Parathyroid adenoma (tissue), 2 donors: ENCODE measurements at regions not wholly inside any gene's neighbourhood (a gene's known extent, or its start where the extent isn't known, plus 50 kb on each side); places are given as distances from the start of the nearest gene placed in this dataset.

Experiments used
- H2AFZ ChIP-seq: fragments of 300-600 bp; sonication (generic); one replicate; pipeline ENCODE4 v1.7.0; 2017; ENCODE audit warnings: antibody characterized with exemption, mild to moderate bottlenecking
- H3K27ac ChIP-seq: fragments of 300-600 bp; sonication (generic); one replicate; pipeline ENCODE4 v1.7.0; 2017
- H3K27me3 ChIP-seq: fragments of 300-600 bp; sonication (generic); one replicate; pipeline ENCODE4 v1.7.0; 2017; ENCODE audit warnings: low read length; ENCODE audit not compliant: control insufficient read depth, insufficient read depth
- H3K36me3 ChIP-seq: fragments of 300-600 bp; sonication (generic); one replicate; pipeline ENCODE4 v1.7.0; 2017; ENCODE audit warnings: low read length; ENCODE audit not compliant: control insufficient read depth, insufficient read depth
- H3K4me1 ChIP-seq: fragments of 300-600 bp; sonication (generic); one replicate; pipeline ENCODE4 v1.7.0; 2017; ENCODE audit warnings: control low read depth
- H3K4me2 ChIP-seq: fragments of 300-600 bp; sonication (generic); one replicate; pipeline ENCODE4 v1.7.0; 2017; ENCODE audit warnings: low read length
- H3K4me3 ChIP-seq: fragments of 300-600 bp; sonication (generic); one replicate; pipeline ENCODE4 v1.7.0; 2017; ENCODE audit warnings: low read depth, low read length
- H3K79me2 ChIP-seq: fragments of 300-600 bp; sonication (generic); one replicate; pipeline ENCODE4 v1.7.0; 2017; ENCODE audit warnings: control low read depth
- H3K9ac ChIP-seq: fragments of 300-600 bp; sonication (generic); one replicate; pipeline ENCODE4 v1.7.0; 2017; ENCODE audit warnings: mild to moderate bottlenecking
- H3K9me3 ChIP-seq: fragments of 300-600 bp; sonication (generic); one replicate; pipeline ENCODE4 v1.7.0; 2017; ENCODE audit warnings: low read length; ENCODE audit not compliant: control insufficient read depth
- TF ChIP-seq, protein P1 (sequence below): fragments of 300-600 bp; sonication (generic); IDR thresholded peaks from one replicate; pipeline ENCODE4 v1.7.0; 2017; ENCODE audit warnings: antibody characterized with exemption, mild to moderate bottlenecking
- donor health status: primary hyperparathyroidism.

DNA sequence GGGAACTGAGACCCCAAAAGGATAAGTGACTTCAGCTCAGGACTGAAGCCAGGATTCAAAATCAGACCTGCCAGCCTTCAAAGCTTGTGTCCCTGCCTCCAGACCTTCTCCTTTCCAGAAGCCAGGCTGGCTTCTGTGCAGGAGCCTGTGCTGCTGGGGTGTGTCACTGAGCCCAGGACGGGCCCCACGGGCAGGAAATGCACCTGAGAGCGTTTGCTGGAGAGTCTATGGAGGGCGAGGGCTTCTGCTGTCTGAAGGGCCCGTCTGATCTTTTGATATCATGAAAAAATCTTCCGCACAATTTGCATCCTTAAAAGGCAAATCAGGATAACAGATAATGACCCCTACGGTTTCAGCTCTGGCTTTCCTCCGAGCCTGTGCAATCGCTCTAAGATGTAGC lies 125.4 kb downstream of the FAM43A start:
- H3K36me3 ChIP-seq = no peaks in the 10 kb centered on the region
- no peaks in the 10 kb centered on the region for H3K27me3 ChIP-seq
- no peak overlapping the region for H3K9ac ChIP-seq
- TF ChIP-seq, protein P1, sequence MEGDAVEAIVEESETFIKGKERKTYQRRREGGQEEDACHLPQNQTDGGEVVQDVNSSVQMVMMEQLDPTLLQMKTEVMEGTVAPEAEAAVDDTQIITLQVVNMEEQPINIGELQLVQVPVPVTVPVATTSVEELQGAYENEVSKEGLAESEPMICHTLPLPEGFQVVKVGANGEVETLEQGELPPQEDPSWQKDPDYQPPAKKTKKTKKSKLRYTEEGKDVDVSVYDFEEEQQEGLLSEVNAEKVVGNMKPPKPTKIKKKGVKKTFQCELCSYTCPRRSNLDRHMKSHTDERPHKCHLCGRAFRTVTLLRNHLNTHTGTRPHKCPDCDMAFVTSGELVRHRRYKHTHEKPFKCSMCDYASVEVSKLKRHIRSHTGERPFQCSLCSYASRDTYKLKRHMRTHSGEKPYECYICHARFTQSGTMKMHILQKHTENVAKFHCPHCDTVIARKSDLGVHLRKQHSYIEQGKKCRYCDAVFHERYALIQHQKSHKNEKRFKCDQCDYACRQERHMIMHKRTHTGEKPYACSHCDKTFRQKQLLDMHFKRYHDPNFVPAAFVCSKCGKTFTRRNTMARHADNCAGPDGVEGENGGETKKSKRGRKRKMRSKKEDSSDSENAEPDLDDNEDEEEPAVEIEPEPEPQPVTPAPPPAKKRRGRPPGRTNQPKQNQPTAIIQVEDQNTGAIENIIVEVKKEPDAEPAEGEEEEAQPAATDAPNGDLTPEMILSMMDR = no peak
- no peaks in the 10 kb centered on the region for H3K4me1 ChIP-seq
- no peak overlapping the region for H3K4me2 ChIP-seq
- H2AFZ ChIP-seq = no peak overlapping the region
- H3K79me2 ChIP-seq = no peaks in the 10 kb centered on the region
- no peak overlapping the region for H3K27ac ChIP-seq
- no peaks in the 10 kb centered on the region for H3K9me3 ChIP-seq
- no peak overlapping the region for H3K4me3 ChIP-seq

DNA sequence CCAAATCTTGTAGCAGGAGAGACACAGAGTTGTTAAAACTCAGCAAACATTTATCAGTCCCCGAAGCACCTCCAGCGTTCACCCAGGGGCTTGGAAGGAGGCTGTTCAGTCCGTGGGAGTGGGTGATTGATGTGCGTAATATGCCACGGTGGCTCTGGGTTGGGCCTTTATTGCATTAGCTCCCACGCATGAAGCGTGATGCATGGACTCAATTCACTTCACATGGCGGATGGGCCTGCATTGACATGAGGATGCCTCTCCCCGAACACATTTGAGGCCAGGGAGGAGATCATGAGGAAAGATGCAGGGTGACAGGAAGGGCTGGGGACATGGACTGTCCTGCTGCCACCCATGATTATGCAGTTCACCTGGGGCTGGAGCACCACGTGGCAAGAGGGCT lies 126.5 kb downstream of the FAM43A start:
- H3K9ac ChIP-seq = no peak overlapping the region
- no peak overlapping the region for H2AFZ ChIP-seq
- H3K9me3 ChIP-seq = no peaks in the 10 kb centered on the region
- no peaks in the 10 kb centered on the region for H3K4me1 ChIP-seq
- TF ChIP-seq, protein P1 = no peak
- H3K36me3 ChIP-seq = no peaks in the 10 kb centered on the region
- no peak overlapping the region for H3K27ac ChIP-seq
- H3K4me2 ChIP-seq = no peak overlapping the region
- no peaks in the 10 kb centered on the region for H3K79me2 ChIP-seq
- no peaks in the 10 kb centered on the region for H3K27me3 ChIP-seq
- no peak overlapping the region for H3K4me3 ChIP-seq

DNA sequence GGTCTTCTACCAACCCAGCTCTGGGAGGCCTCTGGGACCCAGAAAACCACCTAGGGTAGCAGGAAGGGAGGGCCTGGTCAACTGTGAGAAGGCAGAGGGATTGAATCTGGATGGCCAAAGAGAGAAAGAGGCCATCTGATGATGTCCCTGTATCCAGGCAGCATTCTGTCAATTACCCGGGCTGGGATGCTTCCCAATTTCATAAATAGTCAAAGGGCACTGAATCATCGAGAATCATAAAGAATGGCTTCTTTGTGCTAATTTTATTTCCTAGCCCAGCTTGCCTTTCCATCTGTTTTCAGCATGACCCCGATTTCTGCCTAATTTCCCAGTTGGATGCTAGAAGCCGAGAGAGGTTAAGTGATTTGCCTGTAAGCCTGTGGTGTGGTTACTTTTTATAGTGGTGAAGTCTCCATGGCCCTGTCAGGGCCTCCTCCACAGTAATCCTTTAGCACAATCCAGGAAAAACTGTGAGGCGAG lies 129.2 kb downstream of the FAM43A start:
- H3K27me3 ChIP-seq = no peaks in the 10 kb centered on the region
- H3K36me3 ChIP-seq = no peaks in the 10 kb centered on the region
- H3K9me3 ChIP-seq = no peaks in the 10 kb centered on the region
- H3K27ac ChIP-seq = no peak overlapping the region
- H3K9ac ChIP-seq = no peak overlapping the region
- TF ChIP-seq, protein P1 = no peak
- H3K4me2 ChIP-seq = no peak overlapping the region
- H2AFZ ChIP-seq = no peak overlapping the region
- no peak overlapping the region for H3K4me3 ChIP-seq
- H3K79me2 ChIP-seq = no peaks in the 10 kb centered on the region
- H3K4me1 ChIP-seq = no peaks in the 10 kb centered on the region

DNA sequence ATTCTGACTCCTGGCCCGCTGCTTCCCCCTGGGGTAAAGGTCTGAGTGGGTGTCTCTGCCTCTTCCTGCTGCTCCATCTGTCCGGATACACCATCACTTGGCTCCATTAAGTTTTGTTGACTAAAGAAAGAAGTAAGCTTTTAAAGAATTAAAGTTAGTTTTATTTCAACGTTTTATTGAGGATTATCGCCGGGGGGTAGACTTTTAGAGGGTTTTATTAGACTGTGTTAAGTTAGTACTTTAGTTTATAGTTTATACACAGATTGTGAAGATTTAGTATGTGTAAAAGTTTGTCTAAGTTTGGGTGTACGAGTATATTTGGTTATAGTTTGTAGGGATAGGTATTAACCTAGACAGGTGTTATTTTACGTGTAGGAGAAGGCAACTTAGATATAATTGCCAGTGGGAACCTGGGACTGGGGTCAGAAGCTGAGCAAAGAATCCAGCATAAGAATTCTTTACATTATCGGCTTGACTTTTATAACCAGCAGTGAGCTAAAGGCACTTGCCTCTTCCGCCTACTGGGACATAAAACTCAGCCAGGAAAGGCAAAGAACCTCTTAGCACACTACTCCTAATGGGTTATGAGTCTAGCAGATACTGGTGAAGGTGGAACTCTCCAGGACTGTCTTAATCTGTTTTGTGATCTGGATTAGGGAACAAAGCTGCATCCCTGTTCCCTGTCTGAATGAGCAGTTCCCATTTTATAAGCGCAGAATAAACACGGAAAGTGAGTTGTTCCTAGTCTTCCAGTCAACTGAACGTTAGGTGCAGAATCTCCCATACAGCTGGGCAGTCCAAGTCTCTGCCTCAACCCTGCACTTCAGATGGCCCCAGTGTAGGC lies 131.3 kb downstream of the FAM43A start:
- Histone ChIP-seq H3K9me3 (no peaks in the 10 kb centered on the region), H3K4me2 (no peak overlapping the region), H3K79me2 (no peaks in the 10 kb centered on the region), H3K4me3 (no peak overlapping the region), H2AFZ (no peak overlapping the region), H3K36me3 (no peaks in the 10 kb centered on the region), H3K4me1 (no peaks in the 10 kb centered on the region), H3K27me3 (no peaks in the 10 kb centered on the region), H3K9ac (no peak overlapping the region), H3K27ac (no peak overlapping the region)
- TF ChIP-seq, protein P1 = no peak

DNA sequence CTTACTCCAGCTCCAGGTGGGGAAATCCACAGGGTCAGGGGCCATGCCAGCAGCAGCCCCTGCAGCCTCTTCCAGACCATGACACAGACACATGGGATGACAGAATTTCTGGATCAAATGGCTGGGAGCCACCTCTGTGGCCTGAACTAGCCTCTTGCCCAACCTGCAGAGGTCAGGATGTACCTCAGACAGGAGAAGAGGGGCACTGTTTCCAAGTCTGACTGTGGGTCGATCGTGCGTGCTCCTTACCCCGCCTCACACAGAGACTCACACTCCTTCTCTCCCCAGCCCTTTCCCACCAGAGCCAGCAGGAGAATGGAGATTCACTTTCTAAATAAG lies 131.9 kb downstream of the FAM43A start:
- TF ChIP-seq, protein P1 = no peak
- Histone ChIP-seq H3K79me2 (no peaks in the 10 kb centered on the region), H3K27me3 (no peaks in the 10 kb centered on the region), H3K4me3 (no peak overlapping the region), H3K9me3 (no peaks in the 10 kb centered on the region), H3K4me2 (no peak overlapping the region), H3K9ac (no peak overlapping the region), H3K36me3 (no peaks in the 10 kb centered on the region), H3K4me1 (no peaks in the 10 kb centered on the region), H2AFZ (no peak overlapping the region), H3K27ac (no peak overlapping the region)
